BJ (cell line): ENCODE measurements at regions not wholly inside any gene's neighbourhood (a gene's known extent, or its start where the extent isn't known, plus 50 kb on each side); places are given as distances from the start of the nearest gene placed in this dataset.
A peak's percentile ranks its signal among the peaks of the same experiment; 100 is the strongest.

Source experiments
- CTCF ChIA-PET: fragments of 350-600 bp; formaldehyde crosslinking; extraction: SDS; loops from one replicate; lab custom pipeline; 2021; ENCODE audit warnings: antibody characterized with exemption, inconsistent platforms; lab: Yijun Ruan, JAX
- POLR2A ChIA-PET: fragments of 300-600 bp; sonication (Branson Sonifier 250); formaldehyde crosslinking; extraction: SDS; loops from one replicate; lab custom pipeline; 2021; ENCODE audit warnings: antibody characterized with exemption; lab: Charles Lee
- DNase-seq: peaks from one replicate; pipeline ENCODE4 v3.0.0-alpha.2; 2011; ENCODE audit warnings: low read depth
- H3K27me3 ChIP-seq: 2 replicates; pipeline ENCODE4 v1.6.0; 2011; ENCODE audit warnings: low read length; ENCODE audit not compliant: control insufficient read depth, insufficient read depth
- H3K36me3 ChIP-seq: 2 replicates; pipeline ENCODE4 v1.5.1; 2011; ENCODE audit warnings: low read length; ENCODE audit not compliant: control insufficient read depth, insufficient read depth
- H3K4me3 ChIP-seq: 2 replicates; pipeline ENCODE4 v1.5.1; 2011; ENCODE audit warnings: low read depth, mild to moderate bottlenecking, control low read depth, low read length
- CTCF ChIP-seq: IDR thresholded peaks from 2 replicates; pipeline ENCODE4 v1.5.1; 2011; ENCODE audit warnings: low read depth, mild to moderate bottlenecking, control low read depth, inconsistent platforms, low read length, moderate library complexity; ENCODE audit not compliant: insufficient read depth

DNA sequence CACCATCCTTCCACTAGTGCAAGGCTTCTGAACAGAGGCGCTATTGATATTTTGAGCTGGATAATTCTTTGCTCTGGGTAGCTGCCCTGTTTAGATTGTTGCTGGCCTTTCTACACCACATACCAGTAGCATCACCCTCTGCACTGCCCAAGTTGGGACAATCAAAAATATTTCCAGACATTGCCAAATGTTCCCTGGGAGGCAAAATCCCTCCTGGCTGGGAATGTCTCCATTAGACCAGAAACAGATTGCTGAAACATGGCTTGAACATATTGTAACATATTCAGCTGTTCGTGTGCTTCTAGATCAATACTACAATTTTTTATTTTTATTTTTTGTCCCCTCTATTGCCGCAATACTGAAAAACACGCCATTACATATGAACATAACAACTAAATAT, 174.6 kb downstream of the ABCA8 start:
- no peak overlapping the region for H3K4me3 ChIP-seq
- TF ChIP-seq CTCF: no peak
- POLR2A ChIA-PET: no interaction called here
- CTCF ChIA-PET: interaction anchor here (1.8 kb wide), 1 partner anchor 8 kb away, joined by 4 read pairs; no protein-coding TSS in a partner anchor
- no peak for DNase-seq
- no peaks in the 10 kb centered on the region for H3K27me3 ChIP-seq
- no peaks in the 10 kb centered on the region for H3K36me3 ChIP-seq

DNA sequence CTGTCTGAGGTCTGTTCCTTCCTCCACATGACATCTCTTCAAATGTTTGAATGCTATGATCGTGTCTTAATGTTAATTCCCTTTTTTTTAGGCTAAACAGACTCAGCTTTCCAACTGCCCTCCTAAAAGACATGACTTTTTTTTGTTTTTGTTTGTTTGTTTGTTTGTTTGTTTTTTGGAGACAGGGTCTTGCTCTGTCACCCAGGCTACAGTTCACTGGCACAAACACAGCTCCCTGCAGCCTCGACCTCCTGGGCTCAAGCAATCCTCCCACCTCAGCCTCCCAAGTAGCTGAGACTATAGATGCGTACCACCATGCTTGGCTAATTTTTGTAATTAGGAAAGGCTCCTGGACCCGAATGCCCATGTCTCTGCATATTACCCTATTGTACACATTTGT, 176.5 kb downstream of the ABCA8 start:
- DNase-seq: no peak
- POLR2A ChIA-PET: no interaction called here
- no peaks in the 10 kb centered on the region for H3K36me3 ChIP-seq
- no peak for TF ChIP-seq CTCF
- H3K4me3 ChIP-seq: no peak overlapping the region
- CTCF ChIA-PET: interaction anchor here (0.5 to 5.4 kb wide), 8 partner anchors 12 to 457 kb away, joined by 3 to 43 read pairs (median 4); no protein-coding TSS in a partner anchor
- H3K27me3 ChIP-seq: no peaks in the 10 kb centered on the region

- Histone ChIP-seq H3K36me3 (no peaks in the 10 kb centered on the region), H3K4me3 (no peak overlapping the region), H3K27me3 (no peaks in the 10 kb centered on the region)
- TF ChIP-seq CTCF: no peak
- ChIA-PET CTCF (interaction anchor here (0.5 to 5.4 kb wide), 11 partner anchors 13 to 548 kb away, joined by 3 to 43 read pairs (median 3); no protein-coding TSS in a partner anchor), POLR2A (no interaction called here)
- no peak for DNase-seq
These were observed 176.9 kb upstream of the FAM20A start for GRCh38 chr17:68777856-68778694.

DNA sequence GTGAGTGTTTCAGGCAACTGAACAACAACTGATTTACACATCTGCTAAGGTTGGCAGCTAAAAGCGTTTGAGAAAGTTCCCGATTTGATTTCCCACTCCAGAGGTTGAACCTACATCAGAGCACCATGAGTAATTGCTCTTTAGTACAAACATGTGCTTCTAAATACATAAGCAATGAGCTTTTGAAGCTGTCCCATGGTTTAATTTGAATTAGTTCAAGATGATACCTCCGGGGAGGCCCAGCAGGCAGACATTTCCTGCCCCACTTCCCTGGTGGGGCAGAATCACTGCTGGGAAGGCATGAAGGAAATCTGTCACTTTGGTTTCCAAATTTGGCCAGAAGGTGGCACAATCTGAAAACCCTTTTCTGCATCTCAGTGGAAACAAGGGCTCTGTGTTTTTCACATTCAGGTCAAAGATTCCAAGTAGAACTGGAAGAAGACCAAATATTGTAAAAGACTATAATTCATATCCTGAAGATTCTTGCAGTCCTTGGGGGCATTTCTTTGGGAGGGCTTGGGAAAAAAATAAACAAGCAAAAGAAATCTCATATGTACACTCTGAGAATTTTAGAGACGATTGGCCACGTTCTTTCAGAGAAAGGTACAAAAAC, 176.2 kb upstream of the FAM20A start:
- no peak overlapping the region for H3K4me3 ChIP-seq
- CTCF ChIA-PET: interaction anchor here (0.7 to 5.4 kb wide), 21 partner anchors 11 to 549 kb away, joined by 3 to 43 read pairs (median 3); no protein-coding TSS in a partner anchor
- H3K27me3 ChIP-seq: no peaks in the 10 kb centered on the region
- H3K36me3 ChIP-seq: no peaks in the 10 kb centered on the region
- peak; percentile 27 for DNase-seq
- POLR2A ChIA-PET: no interaction called here
- peak; percentile 74 for TF ChIP-seq CTCF

- ChIA-PET POLR2A (no interaction called here), CTCF (interaction anchor here (0.7 to 5.4 kb wide), 20 partner anchors 11 to 550 kb away, joined by 3 to 43 read pairs (median 3); no protein-coding TSS in a partner anchor)
- no peak for DNase-seq
- Histone ChIP-seq H3K36me3 (no peaks in the 10 kb centered on the region), H3K27me3 (no peaks in the 10 kb centered on the region), H3K4me3 (no peak overlapping the region)
- no peak for TF ChIP-seq CTCF
These were observed 175.3 kb upstream of the FAM20A start for GRCh38 chr17:68776451-68776850.
